ENCODE measurements at regions not wholly inside any gene's neighbourhood (a gene's known extent, or its start where the extent isn't known, plus 50 kb on each side); places are given as distances from the start of the nearest gene placed in this dataset.

GRCh38 chr10:29084681-29085307, 204.1 kb upstream of the LYZL1 start:
- TF ChIP-seq CTCF (conservative IDR thresholded peaks at IDR 0.05; ENCODE audit: low read depth, low read length) (no peak), EZH2 (IDR thresholded peaks at IDR 0.05; ENCODE audit: borderline replicate concordance, low read depth, low read length, poor library complexity, severe bottlenecking) (no peak)

All from A673 (cell line).